Stimulated activated naive B cell treated with anti-CD40 and anti-IgM and Interleukin-4, amounts not matched to agents 10 μg/mL and 1 μg/mL and 100 μg/mL, for 72 hours (primary cell): ENCODE measurements at regions not wholly inside any gene's neighbourhood (a gene's known extent, or its start where the extent isn't known, plus 50 kb on each side); places are given as distances from the start of the nearest gene placed in this dataset.
"Not testable (repeated sequence)": the region's sequence is repeated elsewhere in the genome, so short reads cannot be mapped to it uniquely, and the experiment has no call there.

Experiments
- ATAC-seq, 2 donors: fragments of 150-1000 bp; cut with Tn5 transposase; replicated peaks; 2 replicates each; pipeline ENCODE4 v1.10.0; 2021; ENCODE audit warnings: moderate library complexity in 1 of 2
- DNase-seq: peaks from one replicate; pipeline ENCODE4 v3.0.0; 2021
- H3K27ac Mint-ChIP-seq: one replicate; pipeline ENCODE4 v1.8.0; 2022; ENCODE audit warnings: mild to moderate bottlenecking, mixed read lengths
- H3K27me3 Mint-ChIP-seq, 2 donors: one replicate each; pipeline ENCODE4 v1.8.0; 2022; ENCODE audit warnings: mixed read lengths in 2 of 2
- H3K36me3 Mint-ChIP-seq, 2 donors: one replicate each; pipeline ENCODE4 v1.8.0; 2022; ENCODE audit warnings: mixed read lengths in 2 of 2, mild to moderate bottlenecking in 1 of 2
- H3K4me1 Mint-ChIP-seq, 2 donors: one replicate each; pipeline ENCODE4 v1.8.0; 2022; ENCODE audit warnings: mixed read lengths in 2 of 2, mild to moderate bottlenecking in 1 of 2
- H3K4me3 Mint-ChIP-seq, 2 donors: one replicate each; pipeline ENCODE4 v1.8.0; 2022; ENCODE audit warnings: mild to moderate bottlenecking in 2 of 2, mixed read lengths in 2 of 2, moderate library complexity in 1 of 2
- H3K9me3 Mint-ChIP-seq, 2 donors: one replicate each; pipeline ENCODE4 v1.8.0; 2022; ENCODE audit warnings: mixed read lengths in 2 of 2, mild to moderate bottlenecking in 1 of 2

DNA sequence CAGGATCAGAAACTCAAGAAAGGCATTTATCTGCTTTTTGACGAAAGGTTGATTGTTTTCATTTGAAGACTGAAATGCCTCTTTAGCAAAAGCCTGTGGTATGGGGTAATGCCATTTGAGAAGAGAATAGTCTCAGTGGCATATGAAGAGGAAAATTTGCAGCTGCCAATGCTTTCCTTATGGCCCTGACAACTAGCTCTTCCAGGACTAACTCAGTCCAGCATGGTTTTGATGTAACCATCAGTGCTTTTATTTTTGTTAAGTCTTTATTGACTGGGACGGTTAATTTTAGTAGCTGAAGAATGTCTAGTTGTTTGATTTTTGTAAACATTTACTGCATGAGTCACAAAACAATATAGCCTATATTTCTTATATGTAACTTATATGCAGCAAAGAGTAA lies 158.4 kb downstream of the LNPK start:
- ATAC-seq (no peak), DNase-seq (no peak)
- peaks cover 2 to 3% of the 10 kb centered on the region in 2 donors for H3K9me3 Mint-ChIP-seq
- no peaks in the 10 kb centered on the region for H3K4me1 Mint-ChIP-seq
- no peak overlapping the region for H3K27ac Mint-ChIP-seq
- H3K36me3 Mint-ChIP-seq, result no peaks in the 10 kb centered on the region
- H3K27me3 Mint-ChIP-seq, result peaks cover 0 to 22% of the 10 kb centered on the region in 2 donors
- H3K4me3 Mint-ChIP-seq, result no peak overlapping the region

DNA sequence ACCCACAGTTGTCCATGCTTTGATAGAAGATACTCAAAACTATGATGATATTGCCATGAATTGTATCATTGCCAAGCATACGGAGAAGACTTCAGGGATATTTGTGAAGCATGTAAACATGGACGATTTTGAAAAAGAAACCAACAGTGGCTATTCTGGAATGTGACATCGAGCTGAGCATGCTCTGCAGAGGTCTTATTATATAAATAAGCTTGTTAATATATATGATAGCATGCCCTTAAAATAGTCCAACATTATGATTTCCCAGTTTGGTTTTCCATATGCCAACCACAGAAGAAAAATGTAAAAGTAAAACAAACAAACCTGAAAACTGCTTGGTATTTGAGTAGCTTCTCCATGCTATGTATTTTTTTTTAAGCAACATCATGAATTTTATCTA lies 159.1 kb downstream of the LNPK start:
- no peaks in the 10 kb centered on the region for H3K4me1 Mint-ChIP-seq
- H3K27ac Mint-ChIP-seq, result no peak overlapping the region
- peaks cover 0 to 22% of the 10 kb centered on the region in 2 donors for H3K27me3 Mint-ChIP-seq
- H3K4me3 Mint-ChIP-seq, result no peak overlapping the region
- DNase-seq, result no peak
- H3K36me3 Mint-ChIP-seq, result no peaks in the 10 kb centered on the region
- ATAC-seq, result no peak
- H3K9me3 Mint-ChIP-seq, result peaks cover 1 to 3% of the 10 kb centered on the region in 2 donors

DNA sequence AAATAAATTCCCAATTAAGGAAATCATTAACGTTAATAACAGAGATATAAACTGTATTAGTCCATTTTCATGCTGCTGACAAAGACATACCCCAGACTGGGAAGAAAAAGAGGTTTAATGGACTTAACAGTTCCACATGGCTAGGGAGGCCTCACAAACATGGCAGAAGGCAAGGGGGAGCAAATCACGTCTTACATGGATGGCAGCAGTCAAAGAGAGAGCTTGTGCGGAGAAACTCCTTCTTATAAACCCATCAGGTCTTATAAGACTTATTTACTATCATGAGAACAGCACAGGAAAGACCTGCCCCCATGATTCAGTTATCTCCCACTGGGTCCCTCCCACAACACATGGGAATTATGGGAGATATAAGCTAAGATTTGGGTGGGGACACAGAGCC lies 161.3 kb downstream of the LNPK start:
- H3K36me3 Mint-ChIP-seq, H3K9me3 Mint-ChIP-seq, DNase-seq, H3K4me3 Mint-ChIP-seq, H3K4me1 Mint-ChIP-seq, ATAC-seq, H3K27ac Mint-ChIP-seq: not testable (repeated sequence)
- peaks cover 0 to 14% of the 10 kb centered on the region in 2 donors for H3K27me3 Mint-ChIP-seq

DNA sequence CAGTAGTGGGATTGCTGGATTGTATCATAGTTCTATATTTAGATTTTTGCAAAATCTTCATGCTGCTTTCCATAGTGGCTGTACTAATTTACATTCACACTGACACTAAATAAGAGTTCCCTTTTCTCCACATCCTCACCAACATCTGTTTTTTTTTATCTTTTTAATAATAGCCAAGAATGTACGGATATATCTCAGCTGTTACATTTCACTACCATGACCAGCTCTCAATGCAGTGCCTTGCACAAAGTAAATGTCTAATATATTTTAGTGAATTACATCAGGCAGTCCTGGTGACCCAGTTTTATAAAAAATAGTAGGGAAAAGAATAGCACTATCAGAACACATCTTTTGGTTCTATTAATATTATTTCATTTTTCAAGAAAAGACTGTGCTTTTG lies 161.8 kb downstream of the LNPK start:
- no peaks in the 10 kb centered on the region for H3K36me3 Mint-ChIP-seq
- DNase-seq (no peak), ATAC-seq (no peak)
- peaks cover 1 to 3% of the 10 kb centered on the region in 2 donors for H3K9me3 Mint-ChIP-seq
- H3K27ac Mint-ChIP-seq, result no peak overlapping the region
- H3K27me3 Mint-ChIP-seq, result peaks cover 0 to 14% of the 10 kb centered on the region in 2 donors
- H3K4me1 Mint-ChIP-seq, result no peaks in the 10 kb centered on the region
- no peak overlapping the region for H3K4me3 Mint-ChIP-seq

DNA sequence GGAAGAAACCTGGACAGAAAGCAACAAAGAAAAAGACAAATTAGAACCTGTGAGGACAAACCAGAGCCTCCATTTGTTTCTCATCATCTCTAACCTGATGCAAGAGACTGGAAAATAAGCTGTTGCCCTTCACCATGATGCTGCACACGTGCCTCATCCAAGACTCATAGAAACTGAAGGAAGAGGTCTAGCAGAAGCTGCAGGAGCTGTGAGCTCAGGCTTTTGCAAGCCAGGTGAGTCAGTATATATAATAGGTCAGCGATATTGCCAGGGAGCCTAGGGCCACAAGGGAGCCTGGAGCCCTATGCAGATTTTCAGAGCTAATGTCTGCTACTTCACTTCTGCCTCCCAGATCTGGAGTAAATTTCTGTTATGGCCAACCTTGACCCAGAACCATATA lies 163.1 kb downstream of the LNPK start:
- H3K27me3 Mint-ChIP-seq, result peaks cover 0 to 15% of the 10 kb centered on the region in 2 donors
- no peak overlapping the region for H3K27ac Mint-ChIP-seq
- ATAC-seq, result no peak
- H3K9me3 Mint-ChIP-seq, result peaks cover 1 to 3% of the 10 kb centered on the region in 2 donors
- no peaks in the 10 kb centered on the region for H3K4me1 Mint-ChIP-seq
- DNase-seq, result no peak
- H3K36me3 Mint-ChIP-seq, result no peaks in the 10 kb centered on the region
- no peak overlapping the region for H3K4me3 Mint-ChIP-seq

DNA sequence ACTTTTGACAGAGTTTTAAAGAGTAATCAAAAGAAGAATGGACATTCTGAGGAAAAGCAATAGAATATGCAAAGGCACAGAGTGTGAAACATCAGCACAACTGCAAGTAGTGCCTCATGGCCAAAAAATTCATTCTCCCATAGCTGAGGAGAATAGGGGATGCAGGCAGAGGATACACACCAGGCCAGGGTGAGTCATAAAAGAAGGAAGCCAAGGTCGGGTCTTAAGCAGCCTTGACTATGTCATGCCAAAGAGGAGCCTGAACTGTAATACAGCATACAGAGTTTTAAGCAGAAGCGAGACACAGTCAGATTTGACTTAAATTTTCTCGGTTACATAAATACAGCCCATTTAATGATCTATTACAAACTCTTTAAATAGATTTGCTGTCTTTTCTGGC lies 165.0 kb downstream of the LNPK start:
- peaks cover 1 to 3% of the 10 kb centered on the region in 2 donors for H3K9me3 Mint-ChIP-seq
- peaks cover 0 to 15% of the 10 kb centered on the region in 2 donors for H3K27me3 Mint-ChIP-seq
- DNase-seq, result no peak

DNA sequence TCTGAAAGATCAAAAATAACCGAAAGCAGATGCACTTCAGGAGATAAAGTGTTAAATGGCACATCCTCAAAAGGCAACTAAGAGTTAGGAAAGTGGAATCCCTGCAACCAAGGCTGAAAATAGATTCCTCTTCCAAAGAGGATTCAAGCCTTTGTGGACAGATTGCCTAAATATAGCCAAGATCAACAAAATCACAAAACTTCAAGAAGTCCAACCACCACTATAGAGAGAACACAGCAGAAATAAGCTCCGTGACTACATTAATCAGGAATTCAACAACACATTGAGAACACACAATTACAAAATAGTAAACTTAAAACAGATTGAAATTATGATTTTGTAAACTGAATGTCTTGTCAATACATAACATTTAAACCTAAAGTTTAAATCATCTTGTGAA lies 165.7 kb downstream of the LNPK start:
- H3K4me1 Mint-ChIP-seq, result no peaks in the 10 kb centered on the region
- H3K36me3 Mint-ChIP-seq, result no peaks in the 10 kb centered on the region
- peaks cover 0 to 15% of the 10 kb centered on the region in 2 donors for H3K27me3 Mint-ChIP-seq
- H3K4me3 Mint-ChIP-seq, result no peak overlapping the region
- H3K9me3 Mint-ChIP-seq, result peaks cover 1 to 3% of the 10 kb centered on the region in 2 donors
- DNase-seq, result no peak
- no peak for ATAC-seq
- no peak overlapping the region for H3K27ac Mint-ChIP-seq

More for the DNA sequence above, 165.0 kb downstream of the LNPK start:
- no peak overlapping the region for H3K4me3 Mint-ChIP-seq
- no peak overlapping the region for H3K27ac Mint-ChIP-seq
- H3K36me3 Mint-ChIP-seq, result no peaks in the 10 kb centered on the region
- no peaks in the 10 kb centered on the region for H3K4me1 Mint-ChIP-seq
- no peak for ATAC-seq

DNA sequence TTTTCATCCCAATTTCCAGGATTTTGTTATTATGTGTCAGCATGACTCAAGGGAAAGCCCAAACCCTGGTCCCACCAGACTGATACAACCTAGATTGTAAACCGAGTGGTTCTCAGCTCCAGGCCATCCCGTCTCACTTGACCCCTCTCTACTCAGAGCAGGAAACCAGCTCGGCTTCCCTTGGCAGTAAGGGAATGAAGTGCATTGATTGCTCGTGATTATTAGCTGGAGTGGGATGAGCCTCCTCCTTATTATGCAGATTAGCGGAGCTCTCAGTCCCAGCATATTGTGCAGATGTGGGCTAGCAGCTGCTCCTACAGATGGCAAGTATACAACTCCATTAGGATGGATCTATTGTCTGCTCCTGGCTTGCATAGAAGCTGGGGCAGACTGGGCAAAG lies 167.6 kb downstream of the LNPK start:
- ATAC-seq (no peak), DNase-seq (no peak)
- Mint-ChIP-seq H3K4me1 (no peaks in the 10 kb centered on the region), H3K27ac (no peak overlapping the region), H3K27me3 (peaks cover 0 to 9% of the 10 kb centered on the region in 2 donors), H3K4me3 (no peak overlapping the region), H3K9me3 (no peaks in the 10 kb centered on the region), H3K36me3 (no peaks in the 10 kb centered on the region)

DNA sequence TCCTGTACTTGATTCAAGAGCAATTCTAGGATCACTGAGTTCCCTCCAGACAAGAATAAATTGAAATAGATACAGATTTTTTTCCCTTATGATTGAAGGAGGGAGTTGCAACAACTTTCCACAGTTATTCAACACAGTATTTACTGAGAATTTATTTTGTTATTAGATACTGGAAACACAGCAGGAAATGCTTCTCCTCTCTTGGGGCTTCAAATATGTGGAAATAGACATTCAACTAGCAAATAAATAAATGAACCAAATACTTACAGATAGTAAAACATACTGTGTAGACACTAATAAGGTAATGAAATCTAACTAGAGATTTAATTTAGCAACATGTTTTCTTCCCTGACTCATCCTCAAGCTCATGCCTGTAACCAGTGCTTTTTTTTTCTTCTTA lies 169.2 kb downstream of the LNPK start:
- H3K27ac Mint-ChIP-seq, result no peak overlapping the region
- H3K9me3 Mint-ChIP-seq, result no peaks in the 10 kb centered on the region
- DNase-seq (no peak), ATAC-seq (no peak)
- H3K4me3 Mint-ChIP-seq, result no peak overlapping the region
- no peaks in the 10 kb centered on the region for H3K4me1 Mint-ChIP-seq
- peaks cover 0 to 5% of the 10 kb centered on the region in 2 donors for H3K27me3 Mint-ChIP-seq
- no peaks in the 10 kb centered on the region for H3K36me3 Mint-ChIP-seq

DNA sequence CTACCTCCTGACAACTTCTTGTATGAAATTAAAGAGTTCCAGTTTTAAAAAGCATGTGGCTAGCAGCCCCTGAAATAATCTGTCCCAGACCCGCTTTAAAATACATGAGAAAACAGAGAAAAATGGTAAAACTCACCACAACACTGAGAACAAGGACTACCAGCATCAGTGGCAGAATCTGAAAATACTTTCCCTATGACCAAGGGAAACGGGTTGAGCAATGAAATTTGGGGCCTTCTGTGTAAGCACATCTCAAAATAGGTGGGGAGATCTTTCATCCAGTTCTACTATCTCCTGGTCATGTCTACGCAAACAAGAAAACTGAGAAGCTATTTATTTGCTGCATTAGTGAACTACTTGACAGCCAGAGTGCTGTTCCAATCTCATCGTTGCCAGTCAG lies 172.3 kb downstream of the LNPK start:
- H3K4me1 Mint-ChIP-seq, result no peaks in the 10 kb centered on the region
- peaks cover 0 to 5% of the 10 kb centered on the region in 2 donors for H3K27me3 Mint-ChIP-seq

DNA sequence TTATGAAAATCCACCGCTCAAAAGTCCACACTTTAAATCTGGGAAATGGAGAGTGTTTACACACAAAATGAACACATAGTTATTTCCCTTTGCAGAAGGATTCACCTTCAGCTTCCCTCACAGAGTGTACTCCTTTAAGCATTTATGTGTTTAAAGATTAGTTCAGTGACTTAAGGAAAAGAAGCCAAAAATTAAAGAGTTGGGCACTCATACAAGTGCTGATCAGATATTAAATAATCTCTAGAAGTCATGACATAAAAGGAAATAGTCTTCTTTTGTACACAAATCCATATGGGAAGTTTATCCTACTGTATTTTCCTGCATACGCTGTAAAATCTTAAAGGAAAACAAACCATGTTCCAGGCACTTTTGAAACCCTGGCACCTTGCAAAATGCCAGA lies 174.2 kb downstream of the LNPK start:
- H3K4me3 Mint-ChIP-seq, result no peak overlapping the region
- no peaks in the 10 kb centered on the region for H3K9me3 Mint-ChIP-seq
- peaks cover 0 to 3% of the 10 kb centered on the region in 2 donors for H3K27me3 Mint-ChIP-seq
- H3K4me1 Mint-ChIP-seq, result no peaks in the 10 kb centered on the region
- no peaks in the 10 kb centered on the region for H3K36me3 Mint-ChIP-seq
- no peak for ATAC-seq
- no peak overlapping the region for H3K27ac Mint-ChIP-seq
- DNase-seq, result no peak

More for the DNA sequence above, 172.3 kb downstream of the LNPK start:
- ATAC-seq (no peak), DNase-seq (no peak)
- H3K36me3 Mint-ChIP-seq, result no peaks in the 10 kb centered on the region
- H3K27ac Mint-ChIP-seq, result no peak overlapping the region
- H3K4me3 Mint-ChIP-seq, result no peak overlapping the region
- H3K9me3 Mint-ChIP-seq, result no peaks in the 10 kb centered on the region

DNA sequence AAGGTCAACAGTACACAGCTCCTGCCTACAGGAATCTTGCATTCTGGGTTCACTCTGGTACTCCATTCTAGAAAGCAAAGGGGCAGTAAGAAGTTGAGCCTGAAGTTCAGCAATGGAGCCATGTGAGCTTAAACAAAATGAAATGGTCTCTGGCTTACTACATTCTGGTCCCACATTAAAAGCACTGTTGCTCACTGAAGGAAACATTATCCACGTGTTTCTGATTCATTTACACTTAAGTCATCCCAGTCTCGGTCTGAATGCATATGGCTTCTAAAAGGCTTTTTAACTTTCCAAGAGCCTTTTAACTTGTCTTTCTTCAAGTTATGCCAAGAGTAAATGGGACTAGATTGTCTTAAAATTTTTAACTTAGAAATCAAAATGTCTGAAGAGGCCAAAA lies 177.8 kb downstream of the LNPK start:
- Mint-ChIP-seq H3K4me3 (no peak overlapping the region), H3K27ac (no peak overlapping the region), H3K36me3 (no peaks in the 10 kb centered on the region), H3K9me3 (no peaks in the 10 kb centered on the region), H3K27me3 (peaks cover 7 to 12% of the 10 kb centered on the region in 2 donors), H3K4me1 (no peaks in the 10 kb centered on the region)
- DNase-seq, result no peak
- ATAC-seq, result no peak

DNA sequence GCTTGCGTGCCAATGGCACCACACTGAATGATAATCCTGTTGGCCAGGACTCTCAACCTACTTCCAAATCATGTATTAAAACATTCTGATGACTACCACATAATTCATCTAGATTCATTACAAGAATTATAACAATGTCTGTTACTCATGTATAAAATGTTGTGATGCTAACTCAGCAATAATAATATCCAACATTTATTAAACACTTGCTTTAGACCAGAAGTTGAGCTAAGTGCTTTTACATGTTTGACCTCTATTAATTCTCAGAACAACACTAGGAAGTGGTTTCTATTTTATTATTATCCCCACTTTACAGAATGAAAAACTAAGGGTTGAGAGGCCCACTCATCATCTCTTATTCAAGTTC lies 178.4 kb downstream of the LNPK start:
- H3K27me3 Mint-ChIP-seq, result peaks cover 7 to 12% of the 10 kb centered on the region in 2 donors
- no peak overlapping the region for H3K27ac Mint-ChIP-seq
- no peak overlapping the region for H3K4me3 Mint-ChIP-seq
- no peaks in the 10 kb centered on the region for H3K9me3 Mint-ChIP-seq
- ATAC-seq (no peak), DNase-seq (no peak)
- H3K36me3 Mint-ChIP-seq, result no peaks in the 10 kb centered on the region
- H3K4me1 Mint-ChIP-seq, result no peaks in the 10 kb centered on the region

DNA sequence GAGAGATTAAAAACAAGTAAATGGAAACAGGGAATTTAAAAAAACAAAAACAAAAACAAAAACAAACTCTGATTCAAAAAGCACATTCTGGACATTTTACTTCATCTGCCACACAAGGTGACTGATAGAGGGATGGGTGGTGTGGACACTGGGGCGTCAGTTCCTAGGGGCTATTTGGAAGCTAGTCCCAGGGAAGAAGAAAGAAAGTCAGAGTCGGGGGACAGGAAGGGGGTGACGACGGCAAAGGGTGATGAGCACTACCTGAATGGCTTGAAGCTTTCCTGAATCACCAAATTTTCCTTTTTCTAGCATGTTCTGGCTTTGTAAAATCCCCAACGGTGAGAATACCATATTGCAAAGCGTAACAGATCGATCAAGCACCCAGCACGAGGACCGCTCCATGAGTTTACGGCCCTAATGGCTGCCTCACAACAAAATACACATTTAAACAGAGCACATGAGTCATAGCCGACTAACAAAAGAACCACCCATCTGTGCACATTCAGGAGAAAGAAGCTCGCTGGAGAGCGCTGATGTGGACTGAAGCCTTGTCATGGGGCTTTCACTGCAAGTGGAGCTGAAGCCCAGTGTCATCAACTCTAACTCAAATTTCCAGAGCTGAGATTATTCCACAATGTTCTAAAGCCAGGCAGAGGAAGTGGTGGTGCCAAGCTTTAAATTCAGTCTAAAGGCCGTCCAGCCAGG lies 178.9 kb downstream of the LNPK start:
- Mint-ChIP-seq H3K4me3 (no peak overlapping the region), H3K4me1 (no peaks in the 10 kb centered on the region), H3K36me3 (no peaks in the 10 kb centered on the region), H3K27me3 (peaks cover 7 to 12% of the 10 kb centered on the region in 2 donors), H3K9me3 (no peaks in the 10 kb centered on the region), H3K27ac (no peak overlapping the region)
- DNase-seq (no peak), ATAC-seq (no peak)

DNA sequence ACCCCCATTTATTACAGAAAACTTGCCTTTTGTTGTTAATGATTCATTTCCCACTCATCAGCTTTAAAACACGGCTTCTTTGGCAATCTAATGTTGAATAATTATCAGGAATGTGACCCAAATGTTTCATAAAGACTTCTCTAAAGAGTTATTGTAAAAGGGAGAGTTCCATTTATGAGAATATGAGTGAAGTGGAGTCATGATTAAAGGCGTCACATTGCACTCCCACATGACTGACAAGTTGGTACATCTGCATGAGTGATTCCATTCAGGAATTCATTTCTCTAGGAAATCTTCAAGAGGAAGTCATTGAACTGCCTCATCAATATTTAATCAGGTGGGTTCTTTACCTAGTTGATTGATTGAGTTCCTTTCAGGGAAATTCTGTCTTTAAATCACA lies 184.8 kb downstream of the LNPK start:
- Mint-ChIP-seq H3K4me3 (no peak overlapping the region), H3K36me3 (no peaks in the 10 kb centered on the region), H3K27me3 (peaks cover 6 to 7% of the 10 kb centered on the region in 2 donors), H3K9me3 (peaks cover 8 to 10% of the 10 kb centered on the region in 2 donors), H3K4me1 (no peaks in the 10 kb centered on the region), H3K27ac (no peak overlapping the region)
- DNase-seq, result no peak
- no peak for ATAC-seq
